HG03135 (cell line): ENCODE measurements at regions not wholly inside any gene's neighbourhood (a gene's known extent, or its start where the extent isn't known, plus 50 kb on each side); places are given as distances from the start of the nearest gene placed in this dataset.

ENCODE experiments used
- ATAC-seq: cut with Tn5 transposase; IDR thresholded peaks from one replicate; pipeline ENCODE4 v1.9.1; 2021; ENCODE audit warnings: mild to moderate bottlenecking, moderate library complexity; ENCODE audit not compliant: unreplicated experiment

DNA sequence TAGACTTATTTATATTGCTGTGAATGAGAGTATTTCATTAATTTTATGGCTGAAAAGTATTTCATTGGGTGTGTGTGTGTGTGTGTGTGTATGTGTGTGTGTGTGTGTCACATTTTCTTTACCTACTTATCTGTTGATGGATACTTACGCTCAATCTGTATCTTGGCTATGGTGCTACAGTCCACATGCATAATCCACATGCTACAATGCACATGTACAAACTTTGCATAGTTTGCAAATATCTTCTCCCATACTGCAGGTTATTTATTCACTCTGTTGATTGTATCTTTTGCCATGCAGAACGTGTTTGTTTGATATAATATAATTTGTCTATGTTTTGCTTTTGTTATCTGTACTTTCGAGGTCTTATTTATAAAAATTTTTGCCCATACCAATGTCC, 167.8 kb downstream of the RAB28 start:
- ATAC-seq = no peak

DNA sequence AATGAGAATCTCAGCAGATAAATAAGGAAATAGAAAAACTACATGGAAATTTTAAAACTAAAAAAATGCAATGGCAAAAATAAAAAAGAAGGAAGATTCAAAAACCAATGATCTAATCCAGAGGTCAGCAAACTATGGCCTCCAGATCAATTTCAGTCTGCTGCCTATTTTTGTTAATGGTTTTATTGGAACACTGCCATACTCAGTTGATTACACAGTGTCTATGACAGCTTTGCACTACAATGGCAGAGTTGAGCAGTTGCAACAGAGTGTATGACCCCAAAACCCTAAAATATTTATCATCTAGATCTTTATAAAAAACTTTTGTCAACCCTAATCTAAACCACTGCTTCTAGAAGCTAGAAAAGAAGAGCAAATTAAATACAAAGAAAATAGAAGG, 170.3 kb downstream of the RAB28 start:
- no peak for ATAC-seq

DNA sequence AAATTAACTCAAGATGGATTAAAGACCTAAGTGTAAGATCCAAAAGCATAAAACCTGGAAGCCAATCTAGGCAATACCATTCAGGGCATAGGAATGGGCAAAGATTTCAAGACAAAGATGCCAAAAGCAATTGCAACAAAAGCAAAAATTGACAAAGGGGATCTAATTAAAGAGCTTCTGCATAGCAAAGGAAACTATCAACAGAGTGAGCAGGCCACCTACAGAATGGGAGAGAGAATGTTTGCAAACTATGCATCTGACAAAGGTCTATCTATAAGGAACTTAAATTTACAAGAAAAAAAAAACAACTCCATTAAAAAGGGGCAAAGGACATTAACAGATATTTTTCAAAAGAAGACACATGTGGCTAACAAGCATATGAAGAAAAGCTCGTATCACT, 171.9 kb downstream of the RAB28 start:
- no peak for ATAC-seq

DNA sequence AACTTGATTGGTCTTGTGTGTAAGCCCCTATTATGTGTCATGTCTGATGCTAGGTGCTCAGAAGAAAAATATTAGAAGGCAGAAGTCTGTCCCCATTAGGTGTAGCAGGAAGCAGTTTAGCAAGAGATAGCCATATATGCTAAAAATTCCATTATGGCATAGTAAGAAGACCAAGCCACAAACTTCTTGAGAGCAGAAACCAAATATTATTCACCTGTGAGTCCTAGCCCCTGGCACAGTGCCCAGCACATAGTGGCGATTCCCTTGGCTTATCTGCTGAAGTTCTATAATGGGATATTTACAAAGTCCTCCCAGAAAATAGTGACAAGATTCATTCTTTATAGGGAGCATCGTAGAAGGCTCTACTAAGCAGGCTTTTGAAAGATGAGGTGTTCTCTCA, 174.4 kb downstream of the RAB28 start:
- ATAC-seq = no peak

DNA sequence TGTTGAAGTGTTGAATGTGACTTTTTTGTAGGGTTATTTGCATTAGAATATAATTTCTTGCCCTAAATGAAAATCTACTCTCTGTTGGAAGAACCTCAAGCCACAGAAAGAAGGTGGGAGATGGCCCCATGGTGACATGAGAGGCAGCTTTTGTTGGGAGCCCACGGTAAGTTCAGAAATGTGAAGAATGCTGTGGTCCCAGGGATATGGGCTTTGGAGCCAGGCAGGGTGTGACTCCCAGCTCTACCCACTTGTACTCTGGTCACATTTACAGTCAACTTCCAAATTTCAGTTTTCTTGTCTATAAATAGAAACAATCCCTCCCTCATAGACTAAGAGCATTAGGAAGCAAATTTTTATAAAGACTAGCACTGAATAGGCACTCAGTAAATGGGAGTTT, 177.8 kb downstream of the RAB28 start:
- no peak for ATAC-seq

DNA sequence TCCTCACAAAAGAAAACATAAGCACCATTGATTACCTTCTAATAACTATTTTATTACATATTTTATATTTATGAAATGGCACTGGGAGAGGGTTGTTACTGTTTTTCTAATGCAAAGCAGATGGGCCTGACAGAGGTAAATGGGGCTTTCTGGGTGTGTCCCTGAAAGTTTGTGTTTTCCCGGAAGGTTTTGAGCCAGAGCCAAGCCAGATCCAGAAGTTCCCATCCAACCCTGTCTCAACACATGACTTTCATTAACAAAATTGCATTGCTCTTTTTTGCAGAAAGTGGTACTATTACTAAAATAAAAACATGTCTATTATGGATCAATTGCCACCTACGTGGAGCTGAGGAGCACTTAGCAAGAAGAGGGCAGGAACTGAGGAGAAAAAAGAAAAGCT, 181.3 kb downstream of the RAB28 start:
- no peak for ATAC-seq

DNA sequence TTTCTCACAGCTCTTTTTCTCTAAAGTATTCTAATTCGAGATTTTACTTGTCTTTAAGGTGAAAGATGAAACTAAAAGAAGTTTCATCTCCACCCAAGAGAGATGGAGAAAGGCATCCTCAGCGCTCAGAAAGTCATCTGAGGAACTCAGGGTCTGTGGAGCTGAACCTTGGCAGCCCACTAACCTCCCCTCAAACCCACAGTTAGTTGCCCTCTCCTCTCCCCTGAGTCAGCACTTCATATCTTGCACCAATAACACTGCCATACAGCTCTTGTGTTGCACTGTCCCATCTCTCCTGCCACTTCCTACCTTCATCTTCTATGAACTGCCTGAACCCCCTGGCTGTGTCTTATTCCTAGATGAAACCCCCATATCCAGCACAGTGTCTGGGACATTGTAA, 184.8 kb downstream of the RAB28 start:
- ATAC-seq = no peak

DNA sequence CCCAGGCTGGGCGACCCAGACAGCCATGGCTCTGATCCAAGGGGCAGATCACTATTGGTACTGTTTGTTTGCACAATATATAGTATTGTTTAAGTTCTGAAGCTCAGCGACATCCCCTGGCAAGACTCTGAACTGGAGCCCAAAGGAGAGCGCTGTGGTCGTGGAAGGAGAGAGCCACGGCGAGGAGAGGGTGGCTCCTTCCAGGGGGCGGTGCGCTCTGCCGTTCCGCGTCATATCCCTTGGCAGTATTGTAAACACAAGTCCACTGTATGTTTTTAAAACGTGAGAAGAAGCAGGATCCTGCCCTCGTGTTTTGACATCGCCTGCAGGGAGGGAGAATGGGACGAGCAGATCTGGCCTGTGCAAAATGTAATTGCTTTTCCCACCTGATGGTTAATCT, 185.5 kb downstream of the RAB28 start:
- ATAC-seq = no peak

DNA sequence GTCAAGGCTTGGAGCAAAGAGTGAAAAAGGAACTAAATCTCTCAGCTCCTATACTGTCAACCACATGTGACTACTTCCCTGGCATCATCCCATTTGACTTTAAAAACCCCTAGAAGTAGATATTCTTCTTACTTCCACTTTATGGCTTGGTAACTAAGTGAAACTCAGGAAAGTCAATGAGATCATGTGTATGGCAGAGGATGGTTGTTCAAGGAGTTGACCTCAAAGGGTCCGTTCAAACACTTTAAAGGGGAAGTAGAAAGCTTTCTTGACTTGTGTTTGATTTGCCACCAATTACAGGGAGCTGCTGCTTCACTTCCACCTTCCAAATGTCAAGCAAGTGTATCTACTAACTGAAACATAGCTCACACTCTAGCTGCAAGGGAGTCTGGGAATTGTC, 187.2 kb downstream of the RAB28 start:
- ATAC-seq = no peak

DNA sequence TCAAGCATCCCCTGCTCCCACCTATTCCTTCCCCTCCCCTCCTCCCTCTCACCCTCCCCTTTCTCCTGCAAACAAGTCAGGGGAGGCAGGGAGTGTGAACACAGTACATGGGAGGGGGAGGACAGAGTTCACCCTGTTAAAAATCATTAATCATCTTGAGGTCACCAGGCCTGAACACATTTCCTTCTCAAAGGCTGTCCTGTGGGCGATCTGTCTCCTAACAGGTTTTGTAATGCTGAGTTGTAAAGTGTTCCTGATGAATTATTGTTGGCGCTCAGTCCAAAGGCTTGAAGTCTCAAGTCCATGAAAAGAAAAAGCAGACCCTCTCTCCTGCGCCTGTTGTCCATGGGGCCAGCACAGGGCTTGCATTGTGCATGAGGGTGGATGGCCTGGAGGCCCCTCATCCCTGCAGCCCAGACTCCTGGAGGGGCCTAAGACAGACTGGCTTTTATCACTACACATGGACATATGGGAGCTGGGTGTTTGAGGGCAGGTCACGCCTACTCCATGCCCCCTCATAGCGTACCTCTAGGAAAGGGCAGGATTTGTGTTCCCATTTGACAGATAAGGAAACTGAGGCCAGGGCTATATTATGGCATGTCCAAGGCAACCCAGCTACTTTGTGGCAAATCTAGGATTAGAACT, 189.1 kb downstream of the RAB28 start:
- no peak for ATAC-seq

DNA sequence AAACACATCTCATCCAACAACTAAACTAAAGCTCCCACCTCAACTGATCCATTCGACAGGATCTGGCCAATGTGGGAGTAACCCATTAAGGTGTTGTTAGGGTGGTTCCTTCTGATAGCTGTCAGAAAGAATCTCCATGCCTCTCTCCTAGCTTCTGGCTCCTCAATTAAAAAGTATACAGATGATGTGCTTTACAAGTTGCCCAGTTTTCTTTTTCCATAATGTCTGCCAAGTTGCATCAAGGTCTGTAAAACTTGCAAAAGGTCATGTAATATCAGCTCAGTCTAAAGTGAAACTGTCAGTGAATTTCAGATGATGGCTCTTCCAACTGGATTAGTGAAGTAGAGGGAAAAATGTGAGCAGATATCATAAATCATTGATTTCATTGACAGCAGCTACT, 191.8 kb downstream of the RAB28 start:
- ATAC-seq = no peak

DNA sequence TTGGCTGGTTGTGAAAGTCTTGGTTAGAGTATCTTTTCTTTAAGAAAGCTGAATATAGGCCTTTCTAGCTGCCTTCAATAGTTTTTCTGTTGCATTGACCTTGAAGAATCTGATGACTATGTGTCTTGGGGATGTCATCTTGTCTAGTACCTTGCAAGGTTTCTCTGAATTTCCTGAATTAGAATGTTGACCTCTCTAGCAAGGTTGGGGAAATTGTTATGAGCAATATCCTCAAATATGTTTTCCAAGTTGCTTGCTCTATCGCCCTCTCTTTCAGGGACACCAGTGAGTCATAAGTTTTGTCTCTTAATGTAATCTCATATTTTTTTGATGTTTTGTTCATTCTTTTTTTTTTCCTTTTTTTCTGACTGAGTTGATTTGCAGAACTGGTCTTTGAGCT, 194.7 kb downstream of the RAB28 start:
- ATAC-seq = no peak

DNA sequence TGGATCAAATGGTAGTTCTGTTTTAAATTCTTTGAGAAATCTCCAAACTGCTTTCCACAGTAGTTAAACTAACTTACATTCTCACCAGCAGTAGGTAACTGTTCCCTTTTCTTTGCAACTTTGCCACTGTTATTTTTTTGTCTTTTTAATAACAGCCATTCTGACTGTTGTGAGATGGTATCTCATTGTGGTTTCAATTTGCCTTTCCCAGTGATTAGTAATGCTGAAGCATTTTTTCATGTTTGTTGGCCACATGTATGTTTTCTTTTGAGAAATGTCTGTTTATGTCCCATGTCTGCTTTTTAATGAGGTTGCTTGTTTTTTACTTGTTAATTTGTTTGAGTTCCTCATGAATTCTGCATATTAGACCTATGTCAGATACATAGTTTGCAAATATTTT, 198.8 kb downstream of the RAB28 start:
- no peak for ATAC-seq

DNA sequence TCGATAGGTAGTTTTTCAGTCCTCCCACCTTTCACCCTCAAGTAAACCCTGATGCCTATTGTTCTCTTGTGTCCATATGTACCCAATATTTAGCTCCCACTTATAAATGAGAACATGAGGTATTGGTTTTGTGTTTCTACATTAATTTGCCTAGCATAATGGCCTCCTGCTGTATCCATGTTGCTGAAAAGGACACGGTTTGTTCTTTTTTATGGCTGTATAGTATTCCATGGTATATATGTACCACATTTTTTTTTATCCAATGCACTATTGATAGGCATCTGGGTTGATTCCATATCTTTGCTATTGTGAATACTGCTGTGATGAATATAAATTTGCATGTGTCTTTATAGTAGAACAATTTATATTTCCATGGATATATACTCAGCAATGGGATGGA, 199.2 kb downstream of the RAB28 start:
- no peak for ATAC-seq

DNA sequence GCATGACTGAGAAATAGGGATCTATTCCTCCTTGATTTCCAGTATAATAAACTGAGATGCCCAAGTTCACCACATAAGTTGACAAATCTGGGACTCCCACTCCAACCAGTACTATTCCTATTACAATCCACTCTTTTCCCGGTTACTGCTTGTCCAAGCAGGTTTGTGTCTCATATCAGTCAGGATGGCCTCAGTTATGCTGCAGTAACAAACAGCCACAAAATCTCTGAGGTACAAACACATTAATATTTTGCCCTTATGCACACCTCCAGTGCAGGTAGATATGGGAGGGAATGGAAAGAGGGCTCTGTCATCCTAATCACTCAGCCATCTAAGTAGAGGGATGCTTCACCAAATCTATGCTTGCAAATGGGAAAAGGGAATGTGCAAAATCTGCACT, 207.8 kb downstream of the RAB28 start:
- no peak for ATAC-seq

DNA sequence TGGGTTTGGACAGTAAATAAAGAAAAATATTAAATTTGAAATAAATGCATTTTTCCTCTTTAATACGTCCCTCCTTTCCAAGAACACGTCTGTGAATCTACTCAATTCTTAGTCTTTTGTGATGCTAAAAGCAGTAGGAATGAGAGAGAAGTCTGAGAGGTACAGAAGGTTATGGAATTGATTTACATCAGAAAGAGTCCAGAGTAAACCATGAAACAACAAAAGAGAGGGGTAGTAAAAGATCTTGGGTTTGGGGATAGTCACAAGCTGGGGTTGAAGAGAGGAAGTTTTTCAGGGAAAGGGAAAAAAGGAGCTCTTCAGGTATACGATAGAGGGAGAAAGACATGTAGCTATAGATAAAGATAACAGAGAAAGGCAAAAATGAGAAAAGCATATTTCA, 215.4 kb downstream of the RAB28 start:
- ATAC-seq = no peak

DNA sequence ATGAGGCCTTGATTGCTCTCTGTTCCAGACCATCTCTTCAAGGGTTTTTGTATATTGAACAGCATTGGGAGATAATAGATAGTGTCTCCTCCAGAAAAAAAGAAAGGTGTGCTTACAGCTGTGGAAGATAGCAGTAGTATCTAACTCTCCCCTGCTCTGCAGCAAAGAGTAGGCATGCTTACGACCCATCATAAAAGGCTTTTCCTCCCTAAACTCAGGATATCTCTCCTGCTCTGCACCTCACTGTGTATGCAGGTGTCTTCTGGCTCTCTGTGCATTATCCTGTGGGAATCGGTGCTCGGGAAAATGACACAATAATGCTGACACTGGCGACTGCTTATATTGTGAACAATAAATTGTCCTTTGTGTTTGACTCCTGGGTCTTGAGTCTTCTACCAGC, 216.0 kb downstream of the RAB28 start:
- no peak for ATAC-seq

DNA sequence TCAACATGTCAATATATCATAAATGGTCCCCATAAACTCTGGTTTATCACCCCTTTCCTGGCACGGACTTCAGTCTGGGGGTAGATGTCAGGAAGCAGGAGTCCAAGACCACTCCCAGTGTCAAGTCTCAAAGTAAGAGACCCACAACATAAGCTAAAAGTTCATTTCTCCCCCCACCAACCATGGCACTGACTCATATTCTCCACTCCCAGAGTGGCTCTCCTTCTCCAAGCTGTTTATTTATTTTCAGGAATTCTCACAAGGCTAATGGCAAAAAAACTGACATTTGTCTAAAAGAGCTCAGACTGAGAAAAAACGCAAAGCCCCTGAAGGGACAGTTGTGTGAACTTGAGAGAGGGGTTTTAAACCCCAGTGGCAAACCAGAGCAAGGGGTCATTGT, 217.0 kb downstream of the RAB28 start:
- no peak for ATAC-seq

DNA sequence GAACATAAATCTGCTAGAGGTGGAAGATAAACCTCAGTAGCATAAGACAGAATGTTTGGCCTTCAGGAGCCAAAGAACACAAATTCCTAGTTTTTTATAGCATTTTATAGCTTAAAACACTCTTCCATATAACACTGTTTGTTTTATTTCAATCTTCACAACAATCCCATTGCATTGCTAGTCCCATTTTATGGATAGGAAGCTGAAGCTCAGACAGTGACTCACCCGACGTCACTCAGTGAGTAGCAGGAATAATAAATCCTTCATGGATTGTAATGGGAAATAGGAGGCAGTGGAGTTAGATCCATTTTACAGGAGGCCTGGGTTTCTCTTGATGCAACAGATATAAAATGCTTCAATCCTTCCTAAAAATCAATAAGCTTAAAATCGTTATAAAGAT, 217.5 kb downstream of the RAB28 start:
- no peak for ATAC-seq

DNA sequence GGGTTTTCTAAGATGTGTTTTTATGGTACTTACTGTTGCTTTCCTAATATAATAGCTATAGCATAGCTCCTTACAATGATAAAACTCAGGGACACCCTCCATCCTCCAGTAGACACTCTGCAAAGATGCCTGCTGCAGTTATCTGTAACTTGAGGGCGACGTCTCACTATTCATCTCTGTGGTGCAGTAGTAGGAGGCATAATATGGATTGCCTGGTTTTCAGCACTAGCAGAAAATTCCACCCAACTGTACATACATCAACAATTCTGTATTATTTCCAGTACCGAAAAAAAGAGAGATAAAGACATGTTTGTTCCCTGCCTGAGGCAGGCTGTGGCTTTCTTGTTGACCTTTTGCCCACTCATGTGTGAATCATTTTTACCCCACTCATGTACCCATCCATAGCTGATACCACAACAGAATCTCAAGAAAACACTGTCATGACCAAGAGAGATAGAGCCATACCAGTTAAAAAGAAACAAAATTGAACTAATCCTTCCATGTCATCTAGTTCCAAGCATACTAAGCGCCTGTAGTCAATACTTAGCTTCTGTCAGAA, 220.1 kb downstream of the RAB28 start:
- no peak for ATAC-seq

DNA sequence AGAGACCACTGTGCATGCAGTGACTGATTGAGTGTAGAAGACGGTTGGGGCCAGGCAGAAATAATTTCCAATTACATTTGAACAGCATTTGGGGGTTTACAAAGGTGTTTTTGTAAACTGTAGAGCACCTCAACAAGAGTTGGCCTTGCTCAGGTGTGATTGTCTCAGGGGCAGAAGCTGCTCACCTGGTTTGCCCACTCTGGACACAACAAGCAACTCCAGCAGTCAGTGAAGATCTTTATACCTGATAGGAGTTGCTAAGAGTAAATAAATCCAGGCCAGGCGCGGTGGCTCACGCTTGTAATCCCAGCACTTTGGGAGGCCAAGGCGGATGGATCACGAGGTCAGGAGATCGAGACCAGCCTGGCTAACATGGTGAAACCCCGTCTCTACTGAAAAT, 221.3 kb downstream of the RAB28 start:
- ATAC-seq = no peak

DNA sequence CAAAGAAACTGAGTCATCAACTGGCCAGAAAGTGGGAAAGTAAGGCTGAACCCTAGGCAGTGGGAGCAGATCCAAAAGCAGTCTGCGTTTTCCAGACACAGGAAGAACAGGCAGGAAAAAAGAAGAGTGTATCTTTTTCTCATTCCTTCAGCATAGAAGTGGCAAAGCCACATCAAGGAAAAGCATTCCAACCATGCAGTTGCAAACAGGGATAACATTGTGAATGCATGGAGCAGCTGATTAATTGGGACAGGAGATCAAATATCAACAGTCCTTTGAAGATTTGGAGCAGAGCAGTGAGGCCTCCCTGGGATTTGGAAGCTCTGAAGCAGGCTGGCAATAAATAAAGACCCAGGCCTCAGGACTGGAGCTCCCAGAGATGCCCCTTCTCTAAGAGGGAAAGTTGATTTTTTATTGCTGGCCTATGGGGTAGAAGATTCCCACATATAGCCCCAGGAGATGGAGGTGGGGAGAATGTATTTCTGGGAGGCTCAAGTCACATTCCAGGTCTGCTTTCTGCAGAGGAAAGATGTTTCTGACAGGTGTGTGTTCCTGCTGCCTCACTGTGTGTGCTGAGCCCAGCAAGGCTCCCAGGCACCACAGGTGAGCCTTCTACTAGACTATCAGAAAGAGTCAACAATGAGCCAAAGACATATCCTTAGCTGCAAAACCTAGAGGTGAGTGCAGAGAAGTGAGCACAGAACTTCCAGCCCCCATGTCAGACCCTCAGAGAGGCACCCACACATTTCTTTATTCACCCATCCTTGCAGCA, 222.5 kb downstream of the RAB28 start:
- ATAC-seq = no peak

DNA sequence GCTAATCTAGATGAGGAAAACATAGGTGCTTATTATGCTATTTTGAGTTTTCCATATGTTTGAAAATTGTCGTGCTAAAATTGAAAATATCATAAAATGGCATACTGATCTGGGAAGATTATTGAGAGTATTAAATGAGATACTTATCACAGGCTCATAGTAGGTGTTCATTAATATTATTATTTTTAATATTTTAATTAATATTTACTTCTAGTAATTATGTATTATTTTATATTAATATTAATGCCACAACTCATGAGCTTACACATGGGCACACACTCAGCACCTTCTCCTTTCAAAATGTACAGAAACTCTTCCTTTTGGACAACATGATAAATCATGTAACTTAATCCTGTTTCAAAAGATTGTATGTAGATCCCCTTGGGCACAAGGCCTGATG, 223.6 kb downstream of the RAB28 start:
- ATAC-seq = no peak
